ENCODE measurements at regions not wholly inside any gene's neighbourhood (a gene's known extent, or its start where the extent isn't known, plus 50 kb on each side); places are given as distances from the start of the nearest gene placed in this dataset.

- TF ChIP-seq ZFX (IDR thresholded peaks at IDR 0.05; ENCODE audit: borderline replicate concordance) (no peak), CTCF (IDR thresholded peaks at IDR 0.05) (no peak)
These were observed 210.0 kb upstream of the SEL1L start for GRCh38 chr14:81743605-81744004.

Data from 22Rv1 (cell line).